ENCODE measurements at regions not wholly inside any gene's neighbourhood (a gene's known extent, or its start where the extent isn't known, plus 50 kb on each side); places are given as distances from the start of the nearest gene placed in this dataset.

GRCh38 chr18:24660956-24661355 is 200.5 kb downstream of the HRH4 start:
- Histone ChIP-seq H3K79me2 (ENCODE audit: insufficient read depth, low read length) (no peaks in the 10 kb centered on the region), H3F3A (ENCODE audit: insufficient read depth) (no peaks in the 10 kb centered on the region), H3K9me2 (replicated peaks; ENCODE audit: insufficient read depth, low read length) (no peaks in the 10 kb centered on the region), H3K27me3 (ENCODE audit: low read length) (no peaks in the 10 kb centered on the region), H3K36me3 (ENCODE audit: low read length) (no peaks in the 10 kb centered on the region), H3K4me3 (ENCODE audit: insufficient read depth, low read length, poor library complexity, severe bottlenecking) (no peak overlapping the region), H3K4me2 (ENCODE audit: low read depth, low read length, poor library complexity, severe bottlenecking) (no peak overlapping the region), H4K20me1 (ENCODE audit: low read depth, low read length) (no peaks in the 10 kb centered on the region), H2AFZ (ENCODE audit: low read depth, low read length, severe bottlenecking) (no peak overlapping the region), H3K27ac (ENCODE audit: low read depth, low read length) (no peak overlapping the region), H3K9ac (ENCODE audit: low read length) (no peak overlapping the region), H3K9me3 (ENCODE audit: insufficient read depth, low read length) (no peaks in the 10 kb centered on the region)
- TF ChIP-seq EZH2phosphoT487 (conservative IDR thresholded peaks at IDR 0.05; ENCODE audit: low read length) (no peak), CTCF (IDR thresholded peaks at IDR 0.05; ENCODE audit: insufficient read depth, low read length, poor library complexity, severe bottlenecking) (no peak)

GRCh38 chr18:24662412-24662821 is 202.0 kb downstream of the HRH4 start:
- no peak overlapping the region for H3K4me3 ChIP-seq (ENCODE audit: insufficient read depth, low read length, poor library complexity, severe bottlenecking)
- no peaks in the 10 kb centered on the region for H3K9me2 ChIP-seq (replicated peaks; ENCODE audit: insufficient read depth, low read length)
- no peaks in the 10 kb centered on the region for H3K79me2 ChIP-seq (ENCODE audit: insufficient read depth, low read length)
- H2AFZ ChIP-seq (ENCODE audit: low read depth, low read length, severe bottlenecking), result no peak overlapping the region
- no peaks in the 10 kb centered on the region for H4K20me1 ChIP-seq (ENCODE audit: low read depth, low read length)
- no peak overlapping the region for H3K27ac ChIP-seq (ENCODE audit: low read depth, low read length)
- no peaks in the 10 kb centered on the region for H3K27me3 ChIP-seq (ENCODE audit: low read length)
- H3K4me2 ChIP-seq (ENCODE audit: low read depth, low read length, poor library complexity, severe bottlenecking), result no peak overlapping the region
- no peaks in the 10 kb centered on the region for H3F3A ChIP-seq (ENCODE audit: insufficient read depth)
- H3K9ac ChIP-seq (ENCODE audit: low read length), result no peak overlapping the region
- H3K36me3 ChIP-seq (ENCODE audit: low read length), result no peaks in the 10 kb centered on the region
- no peak for TF ChIP-seq CTCF (IDR thresholded peaks at IDR 0.05; ENCODE audit: insufficient read depth, low read length, poor library complexity, severe bottlenecking)
- no peak for TF ChIP-seq EZH2phosphoT487 (conservative IDR thresholded peaks at IDR 0.05; ENCODE audit: low read length)
- no peaks in the 10 kb centered on the region for H3K9me3 ChIP-seq (ENCODE audit: insufficient read depth, low read length)

GRCh38 chr18:24663026-24663425 is 202.6 kb downstream of the HRH4 start:
- H2AFZ ChIP-seq (ENCODE audit: low read depth, low read length, severe bottlenecking), result no peak overlapping the region
- TF ChIP-seq CTCF (IDR thresholded peaks at IDR 0.05; ENCODE audit: insufficient read depth, low read length, poor library complexity, severe bottlenecking), result no peak
- no peak for TF ChIP-seq EZH2phosphoT487 (conservative IDR thresholded peaks at IDR 0.05; ENCODE audit: low read length)
- no peaks in the 10 kb centered on the region for H4K20me1 ChIP-seq (ENCODE audit: low read depth, low read length)
- H3K36me3 ChIP-seq (ENCODE audit: low read length), result no peaks in the 10 kb centered on the region
- no peak overlapping the region for H3K4me3 ChIP-seq (ENCODE audit: insufficient read depth, low read length, poor library complexity, severe bottlenecking)
- H3K27me3 ChIP-seq (ENCODE audit: low read length), result no peaks in the 10 kb centered on the region
- no peaks in the 10 kb centered on the region for H3F3A ChIP-seq (ENCODE audit: insufficient read depth)
- no peaks in the 10 kb centered on the region for H3K9me2 ChIP-seq (replicated peaks; ENCODE audit: insufficient read depth, low read length)
- no peaks in the 10 kb centered on the region for H3K9me3 ChIP-seq (ENCODE audit: insufficient read depth, low read length)
- H3K4me2 ChIP-seq (ENCODE audit: low read depth, low read length, poor library complexity, severe bottlenecking), result no peak overlapping the region
- no peak overlapping the region for H3K9ac ChIP-seq (ENCODE audit: low read length)
- no peak overlapping the region for H3K27ac ChIP-seq (ENCODE audit: low read depth, low read length)
- no peaks in the 10 kb centered on the region for H3K79me2 ChIP-seq (ENCODE audit: insufficient read depth, low read length)
